ENCODE measurements at regions not wholly inside any gene's neighbourhood (a gene's known extent, or its start where the extent isn't known, plus 50 kb on each side); places are given as distances from the start of the nearest gene placed in this dataset.

- TF ChIP-seq CTCF (conservative IDR thresholded peaks at IDR 0.05; ENCODE audit: low read depth, low read length) = no peak
- no peak for TF ChIP-seq EZH2 (IDR thresholded peaks at IDR 0.05; ENCODE audit: borderline replicate concordance, low read depth, low read length, poor library complexity, severe bottlenecking)
These were observed 445.1 kb upstream of the ISX start for GRCh38 chr22:34620832-34621231.

Data from A673 (cell line).